Ectodermal cell (in vitro differentiated cells): ENCODE measurements at regions not wholly inside any gene's neighbourhood (a gene's known extent, or its start where the extent isn't known, plus 50 kb on each side); places are given as distances from the start of the nearest gene placed in this dataset.

ENCODE experiments used
- H3K27ac ChIP-seq: 2 replicates; pipeline ENCODE4 v1.7.0; 2013; ENCODE audit warnings: mild to moderate bottlenecking, low read depth, low read length; ENCODE audit not compliant: insufficient read depth, poor library complexity, severe bottlenecking
- H3K27me3 ChIP-seq: 2 replicates; pipeline ENCODE4 v1.7.0; 2013; ENCODE audit warnings: mild to moderate bottlenecking, low read length; ENCODE audit not compliant: insufficient read depth, control insufficient read depth, poor library complexity, severe bottlenecking
- H3K36me3 ChIP-seq: one replicate; pipeline ENCODE4 v1.7.0; 2013; ENCODE audit warnings: low read length; ENCODE audit not compliant: control insufficient read depth, insufficient read depth
- H3K4me1 ChIP-seq: one replicate; pipeline ENCODE4 v1.7.0; 2013; ENCODE audit warnings: low read length; ENCODE audit not compliant: control insufficient read depth, insufficient read depth
- H3K4me3 ChIP-seq: 2 replicates; pipeline ENCODE4 v1.7.0; 2013; ENCODE audit warnings: low read depth, low read length, control low read depth; ENCODE audit not compliant: insufficient read depth
- H3K9me3 ChIP-seq: 2 replicates; pipeline ENCODE4 v1.7.0; 2013; ENCODE audit warnings: mild to moderate bottlenecking, low read length, moderate library complexity; ENCODE audit not compliant: control insufficient read depth
- WGBS, 2 experiments: methylation state at CpG; one replicate each; pipeline ENCODE4 v1.1.7; 2013; ENCODE audit warnings: missing lambda C conversion rate in 2 of 2; 5-methylcytosine and 5-hydroxymethylcytosine counted together

GRCh38 chr4:147362938-147363337 lies 118.0 kb upstream of the EDNRA start:
- Histone ChIP-seq H3K4me3 (no peak overlapping the region), H3K4me1 (no peaks in the 10 kb centered on the region), H3K9me3 (no peaks in the 10 kb centered on the region), H3K27me3 (no peaks in the 10 kb centered on the region), H3K27ac (no peak overlapping the region), H3K36me3 (no peaks in the 10 kb centered on the region)
- 95% methylated on average over 4 of the region's 4 CpGs for WGBS, 2 experiments

- H3K36me3 ChIP-seq = no peaks in the 10 kb centered on the region
Observed at GRCh38 chr4:147363514-147363913, 117.4 kb upstream of the EDNRA start.

GRCh38 chr4:147365396-147365795 lies 115.5 kb upstream of the EDNRA start:
- H3K4me3 ChIP-seq = no peak overlapping the region
- no peaks in the 10 kb centered on the region for H3K36me3 ChIP-seq
- WGBS, 2 experiments = 93 to 94% methylated on average over 2 to 3 of the region's 3 CpGs
- H3K4me1 ChIP-seq = no peaks in the 10 kb centered on the region
- no peaks in the 10 kb centered on the region for H3K27me3 ChIP-seq
- H3K9me3 ChIP-seq = no peaks in the 10 kb centered on the region
- H3K27ac ChIP-seq = no peak overlapping the region

More at GRCh38 chr4:147363514-147363913, 117.4 kb upstream of the EDNRA start:
- Histone ChIP-seq H3K4me3 (no peak overlapping the region), H3K4me1 (no peaks in the 10 kb centered on the region), H3K27me3 (no peaks in the 10 kb centered on the region), H3K9me3 (no peaks in the 10 kb centered on the region), H3K27ac (no peak overlapping the region)
- 95 to 99% methylated on average over 2 of the region's 2 CpGs for WGBS, 2 experiments

GRCh38 chr4:147366164-147366563 lies 114.7 kb upstream of the EDNRA start:
- Histone ChIP-seq H3K9me3 (no peaks in the 10 kb centered on the region), H3K27ac (no peak overlapping the region), H3K36me3 (no peaks in the 10 kb centered on the region), H3K4me1 (no peaks in the 10 kb centered on the region), H3K27me3 (no peaks in the 10 kb centered on the region), H3K4me3 (no peak overlapping the region)
- WGBS, 2 experiments = 95 to 100% methylated on average over 2 of the region's 3 CpGs

GRCh38 chr4:147367891-147368290 lies 113.0 kb upstream of the EDNRA start:
- Histone ChIP-seq H3K27me3 (no peaks in the 10 kb centered on the region), H3K4me1 (no peaks in the 10 kb centered on the region), H3K27ac (no peak overlapping the region), H3K9me3 (no peaks in the 10 kb centered on the region), H3K4me3 (no peak overlapping the region), H3K36me3 (no peaks in the 10 kb centered on the region)

- Histone ChIP-seq H3K27ac (no peak overlapping the region), H3K27me3 (no peaks in the 10 kb centered on the region), H3K4me3 (no peak overlapping the region), H3K9me3 (no peaks in the 10 kb centered on the region), H3K4me1 (no peaks in the 10 kb centered on the region), H3K36me3 (no peaks in the 10 kb centered on the region)
Observed at GRCh38 chr4:147368948-147369347, 111.9 kb upstream of the EDNRA start.

- WGBS, 2 experiments = 90% methylated on average over 2 of the region's 2 CpGs
- no peaks in the 10 kb centered on the region for H3K36me3 ChIP-seq
- H3K4me3 ChIP-seq = no peak overlapping the region
- no peaks in the 10 kb centered on the region for H3K27me3 ChIP-seq
- no peaks in the 10 kb centered on the region for H3K4me1 ChIP-seq
- no peak overlapping the region for H3K27ac ChIP-seq
- no peaks in the 10 kb centered on the region for H3K9me3 ChIP-seq
Observed at GRCh38 chr4:147370473-147370872, 110.4 kb upstream of the EDNRA start.

- 91 to 100% methylated on average over 1 to 2 of the region's 2 CpGs for WGBS, 2 experiments
- H3K27ac ChIP-seq = no peak overlapping the region
- H3K27me3 ChIP-seq = no peaks in the 10 kb centered on the region
- no peaks in the 10 kb centered on the region for H3K4me1 ChIP-seq
- H3K4me3 ChIP-seq = no peak overlapping the region
- H3K9me3 ChIP-seq = no peaks in the 10 kb centered on the region
- H3K36me3 ChIP-seq = no peaks in the 10 kb centered on the region
Observed at GRCh38 chr4:147370881-147371280, 110.0 kb upstream of the EDNRA start.

- no peak overlapping the region for H3K4me3 ChIP-seq
- no peaks in the 10 kb centered on the region for H3K9me3 ChIP-seq
- H3K4me1 ChIP-seq = no peaks in the 10 kb centered on the region
- no peak overlapping the region for H3K27ac ChIP-seq
- no peaks in the 10 kb centered on the region for H3K27me3 ChIP-seq
- H3K36me3 ChIP-seq = no peaks in the 10 kb centered on the region
Observed at GRCh38 chr4:147371661-147372060, 109.2 kb upstream of the EDNRA start.

- H3K27ac ChIP-seq = no peak overlapping the region
- H3K27me3 ChIP-seq = no peaks in the 10 kb centered on the region
- 71 to 86% methylated on average over 2 of the region's 2 CpGs for WGBS, 2 experiments
- H3K4me1 ChIP-seq = no peaks in the 10 kb centered on the region
- H3K36me3 ChIP-seq = no peaks in the 10 kb centered on the region
- H3K9me3 ChIP-seq = no peaks in the 10 kb centered on the region
- no peak overlapping the region for H3K4me3 ChIP-seq
Observed at GRCh38 chr4:147378780-147379179, 102.1 kb upstream of the EDNRA start.

- H3K4me3 ChIP-seq = no peak overlapping the region
- no peaks in the 10 kb centered on the region for H3K27me3 ChIP-seq
- no peaks in the 10 kb centered on the region for H3K36me3 ChIP-seq
- WGBS, 2 experiments = 83 to 88% methylated on average over 1 of the region's 1 CpG
- no peaks in the 10 kb centered on the region for H3K9me3 ChIP-seq
- no peaks in the 10 kb centered on the region for H3K4me1 ChIP-seq
- H3K27ac ChIP-seq = no peak overlapping the region
Observed at GRCh38 chr4:147381749-147382148, 99.1 kb upstream of the EDNRA start.
